GM12878 (cell line): ENCODE measurements at regions not wholly inside any gene's neighbourhood (a gene's known extent, or its start where the extent isn't known, plus 50 kb on each side); places are given as distances from the start of the nearest gene placed in this dataset.

Source experiments
- ESRRA ChIP-seq: IDR thresholded peaks from 2 replicates; pipeline ENCODE4 v1.6.1; 2012; ENCODE audit warnings: mild to moderate bottlenecking, low read length, improper control_type of control experiment
- POLR2A ChIP-seq: IDR thresholded peaks from 2 replicates; pipeline ENCODE4 v1.6.1; 2011; ENCODE audit warnings: low read depth, mild to moderate bottlenecking, low read length
- POLR2AphosphoS5 ChIP-seq: IDR thresholded peaks from 2 replicates; pipeline ENCODE4 v1.6.1; 2011; ENCODE audit warnings: mild to moderate bottlenecking, low read length, inconsistent platforms
- RFX5 ChIP-seq: IDR thresholded peaks from 2 replicates; pipeline ENCODE4 v1.6.1; 2011; ENCODE audit warnings: low read depth, low read length, improper control_type of control experiment
- TCF3 ChIP-seq: IDR thresholded peaks from 2 replicates; pipeline ENCODE4 v1.6.1; 2012; ENCODE audit warnings: low read depth, mild to moderate bottlenecking, low read length, borderline replicate concordance; ENCODE audit not compliant: insufficient read depth

DNA sequence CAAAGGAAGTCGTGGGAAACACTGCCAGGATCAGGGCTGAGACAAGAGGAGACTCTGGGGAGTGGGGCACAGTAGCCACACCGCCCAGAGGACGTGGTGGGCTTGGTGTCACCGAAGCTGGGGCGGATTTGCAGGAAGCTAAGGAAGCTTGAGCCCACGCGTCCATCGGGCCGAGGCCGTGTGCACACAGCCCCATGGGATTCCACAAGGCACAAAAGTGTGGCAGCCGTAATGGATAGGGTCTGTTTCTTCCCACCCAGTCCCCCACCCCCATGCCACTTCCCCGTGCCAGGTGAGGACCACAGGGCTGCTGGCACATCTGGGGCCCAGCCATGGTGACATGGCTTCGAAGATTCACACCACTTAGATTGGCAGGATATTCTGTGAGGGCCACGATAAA is 153.2 kb upstream of the SPACA7 start:
- TF ChIP-seq POLR2AphosphoS5 (no peak), ESRRA (no peak), POLR2A (no peak), RFX5 (no peak), TCF3 (no peak)
